Trophoblast cell (in vitro differentiated cells and primary cell): ENCODE measurements at regions not wholly inside any gene's neighbourhood (a gene's known extent, or its start where the extent isn't known, plus 50 kb on each side); places are given as distances from the start of the nearest gene placed in this dataset.

Experiments
- DNase-seq, 2 donors: peaks; one replicate each; pipeline ENCODE4 v3.0.0-alpha.2; 2016
- H2AFZ ChIP-seq: 2 replicates; pipeline ENCODE4 v1.6.1; 2013; ENCODE audit warnings: low read length, moderate library complexity, mild to moderate bottlenecking; ENCODE audit not compliant: insufficient read depth, poor library complexity
- H2AK5ac ChIP-seq: 2 replicates; pipeline ENCODE4 v1.6.1; 2013; ENCODE audit warnings: mild to moderate bottlenecking, low read length
- H2BK120ac ChIP-seq: 2 replicates; pipeline ENCODE4 v1.6.1; 2013; ENCODE audit warnings: low read length, mild to moderate bottlenecking, moderate library complexity; ENCODE audit not compliant: insufficient read depth, poor library complexity
- H2BK12ac ChIP-seq: 2 replicates; pipeline ENCODE4 v1.6.1; 2013; ENCODE audit warnings: mild to moderate bottlenecking, low read length, moderate library complexity
- H2BK5ac ChIP-seq: 2 replicates; pipeline ENCODE4 v1.6.1; 2013; ENCODE audit warnings: low read length, low read depth, moderate library complexity, mild to moderate bottlenecking; ENCODE audit not compliant: poor library complexity
- H3K14ac ChIP-seq: 2 replicates; pipeline ENCODE4 v1.6.1; 2013; ENCODE audit warnings: mild to moderate bottlenecking, low read length
- H3K18ac ChIP-seq: 2 replicates; pipeline ENCODE4 v1.6.1; 2013; ENCODE audit warnings: mild to moderate bottlenecking, low read length
- H3K23ac ChIP-seq: 2 replicates; pipeline ENCODE4 v1.6.1; 2013; ENCODE audit warnings: low read length
- H3K27ac ChIP-seq: 2 replicates; pipeline ENCODE4 v1.5.1; 2013; ENCODE audit warnings: low read depth, mild to moderate bottlenecking, inconsistent platforms, low read length, moderate library complexity
- H3K27me3 ChIP-seq: 2 replicates; pipeline ENCODE4 v1.6.1; 2013; ENCODE audit warnings: inconsistent platforms, mild to moderate bottlenecking, low read length, moderate library complexity; ENCODE audit not compliant: insufficient read depth
- H3K36me3 ChIP-seq, 2 experiments: 1 replicate in 1 of 2; 2 replicates in 1 of 2; pipeline ENCODE4 v1.6.1; 2013; ENCODE audit warnings: low read length in 2 of 2, mild to moderate bottlenecking in 2 of 2, moderate library complexity in 1 of 2; ENCODE audit not compliant: insufficient read depth in 2 of 2, control insufficient read depth in 1 of 2
- H3K4ac ChIP-seq: 2 replicates; pipeline ENCODE4 v1.6.1; 2013; ENCODE audit warnings: low read depth, mild to moderate bottlenecking, low read length, moderate library complexity
- H3K4me1 ChIP-seq, 2 experiments: 1 replicate in 1 of 2; 2 replicates in 1 of 2; pipeline ENCODE4 v1.6.1; 2013; ENCODE audit warnings: low read length in 2 of 2, mild to moderate bottlenecking in 2 of 2, moderate library complexity in 1 of 2; ENCODE audit not compliant: insufficient read depth in 2 of 2, control insufficient read depth in 1 of 2
- H3K4me2 ChIP-seq: 2 replicates; pipeline ENCODE4 v1.6.1; 2013; ENCODE audit warnings: inconsistent platforms, mild to moderate bottlenecking, low read length, moderate library complexity
- H3K4me3 ChIP-seq: 2 replicates; pipeline ENCODE4 v1.5.1; 2013; ENCODE audit warnings: mild to moderate bottlenecking, low read depth, low read length, inconsistent platforms
- H3K79me1 ChIP-seq: one replicate; pipeline ENCODE4 v1.6.1; 2013; ENCODE audit warnings: low read length
- H3K79me2 ChIP-seq: 2 replicates; pipeline ENCODE4 v1.6.1; 2013; ENCODE audit warnings: low read length, mild to moderate bottlenecking; ENCODE audit not compliant: control insufficient read depth, insufficient read depth, poor library complexity
- H3K9ac ChIP-seq: 2 replicates; pipeline ENCODE4 v1.6.1; 2013; ENCODE audit warnings: mild to moderate bottlenecking, low read length
- H3K9me3 ChIP-seq: 2 replicates; pipeline ENCODE4 v1.6.1; 2013; ENCODE audit warnings: low read depth, mild to moderate bottlenecking, control low read depth, inconsistent platforms, low read length; ENCODE audit not compliant: insufficient read depth
- H4K12ac ChIP-seq: 2 replicates; pipeline ENCODE4 v1.6.1; 2013; ENCODE audit warnings: low read depth, mild to moderate bottlenecking, low read length, moderate library complexity
- H4K8ac ChIP-seq: 2 replicates; pipeline ENCODE4 v1.6.1; 2013; ENCODE audit warnings: low read depth, mild to moderate bottlenecking, low read length, moderate library complexity
- H4K91ac ChIP-seq: one replicate; pipeline ENCODE4 v1.6.1; 2013; ENCODE audit warnings: low read depth, mild to moderate bottlenecking, low read length, moderate library complexity
- WGBS: extraction: QIAGEN DNeasy Blood & Tissue Kit; methylation state at CpG from one replicate; pipeline ENCODE4 v1.1.7; 2013; ENCODE audit warnings: missing lambda C conversion rate; ENCODE audit not compliant: insufficient read length, insufficient coverage; ENCODE audit errors: extremely low coverage; 5-methylcytosine and 5-hydroxymethylcytosine counted together

- Histone ChIP-seq H2AK5ac (no peak overlapping the region), H4K91ac (no peak overlapping the region), H3K4me3 (no peak overlapping the region), H3K79me2 (no peaks in the 10 kb centered on the region), H3K36me3 (no peaks in the 10 kb centered on the region), H2AFZ (no peak overlapping the region), H3K27ac (no peak overlapping the region), H3K4ac (no peak overlapping the region), H3K4me1 (no peaks in the 10 kb centered on the region), H3K23ac (no peak overlapping the region), H3K9ac (no peak overlapping the region), H3K27me3 (no peaks in the 10 kb centered on the region), H3K9me3 (no peaks in the 10 kb centered on the region), H3K79me1 (no peaks in the 10 kb centered on the region), H4K8ac (no peak overlapping the region), H2BK5ac (no peak overlapping the region), H2BK12ac (no peak overlapping the region), H2BK120ac (no peak overlapping the region), H4K12ac (no peak overlapping the region), H3K14ac (no peak overlapping the region), H3K18ac (no peak overlapping the region), H3K4me2 (no peak overlapping the region)
- DNase-seq: no peak
- no CpG with 5 or more reads among the region's 3 CpGs for WGBS
These were observed 142.6 kb downstream of the MED10 start for GRCh38 chr5:6235726-6236125.

DNA sequence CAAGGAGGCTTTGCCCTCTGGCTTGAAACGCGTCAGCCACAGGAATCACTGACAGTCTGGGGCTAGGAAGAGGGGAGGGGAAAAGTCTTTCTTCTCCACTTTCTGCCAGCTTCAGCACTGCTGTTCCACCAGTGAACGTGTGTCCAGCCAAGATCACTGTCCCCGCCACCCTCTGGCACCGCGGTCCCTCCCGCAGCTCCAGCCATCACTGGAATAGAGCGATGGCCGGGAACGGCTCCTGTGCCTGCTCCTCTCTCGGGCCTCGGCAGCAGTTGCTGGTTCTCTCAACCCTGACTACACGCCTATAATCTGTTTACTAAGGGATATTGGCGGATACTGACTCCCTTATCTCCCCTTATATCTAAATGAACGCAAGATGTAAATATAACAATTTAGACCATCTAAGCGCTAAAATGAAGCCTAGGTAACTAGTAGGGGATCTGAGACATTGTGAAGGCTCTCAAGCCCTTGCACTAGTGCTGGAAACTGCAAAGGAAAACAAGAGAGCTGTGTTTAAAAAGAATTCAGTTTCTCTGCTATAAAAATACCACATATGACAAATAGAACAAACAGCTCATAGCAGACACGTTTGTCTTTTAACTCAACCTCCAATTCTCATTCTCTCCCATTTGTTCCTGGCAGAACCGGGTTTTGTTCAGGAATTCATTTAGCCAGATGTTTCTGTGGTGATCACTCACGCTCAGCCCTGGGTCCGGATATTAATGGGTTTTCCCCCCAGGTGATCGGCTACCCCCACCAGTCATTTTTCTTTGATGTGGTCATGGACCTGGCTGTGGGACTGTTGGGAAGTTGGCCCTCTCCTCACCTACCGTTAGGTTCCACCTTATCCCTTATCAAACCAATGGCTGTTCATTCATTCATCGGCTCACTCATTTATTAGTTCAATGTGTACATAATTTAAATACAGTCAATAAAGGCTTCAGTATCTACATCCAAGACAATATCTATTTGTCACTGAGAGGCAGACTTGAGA lies 149.8 kb downstream of the MED10 start:
- Histone ChIP-seq H3K4me3 (no peak overlapping the region), H4K8ac (no peak overlapping the region), H3K23ac (no peak overlapping the region), H3K4ac (no peak overlapping the region), H2AK5ac (no peak overlapping the region), H3K4me2 (no peak overlapping the region), H3K27me3 (no peaks in the 10 kb centered on the region), H4K12ac (no peak overlapping the region), H3K79me1 (no peaks in the 10 kb centered on the region), H3K9ac (no peak overlapping the region), H3K36me3 (no peaks in the 10 kb centered on the region), H2BK12ac (no peak overlapping the region), H2BK5ac (no peak overlapping the region), H4K91ac (no peak overlapping the region), H3K27ac (no peak overlapping the region), H3K4me1 (no peaks in the 10 kb centered on the region), H2AFZ (no peak overlapping the region), H2BK120ac (no peak overlapping the region), H3K14ac (no peak overlapping the region), H3K18ac (no peak overlapping the region), H3K9me3 (no peaks in the 10 kb centered on the region), H3K79me2 (no peaks in the 10 kb centered on the region)
- DNase-seq: no peak
- WGBS: no CpG with 5 or more reads among the region's 23 CpGs

GRCh38 chr5:6225121-6225607 lies 153.2 kb downstream of the MED10 start:
- H3K23ac ChIP-seq: no peak overlapping the region
- H3K79me2 ChIP-seq: no peaks in the 10 kb centered on the region
- H3K9ac ChIP-seq: no peak overlapping the region
- no peak overlapping the region for H3K4me2 ChIP-seq
- H2AK5ac ChIP-seq: no peak overlapping the region
- H3K18ac ChIP-seq: no peak overlapping the region
- H4K91ac ChIP-seq: no peak overlapping the region
- no peak overlapping the region for H3K4me3 ChIP-seq
- H4K8ac ChIP-seq: no peak overlapping the region
- H3K14ac ChIP-seq: no peak overlapping the region
- H2BK12ac ChIP-seq: no peak overlapping the region
- H2BK120ac ChIP-seq: no peak overlapping the region
- H4K12ac ChIP-seq: no peak overlapping the region
- H3K36me3 ChIP-seq: no peaks in the 10 kb centered on the region
- no CpG with 5 or more reads among the region's 7 CpGs for WGBS
- DNase-seq: no peak
- H2AFZ ChIP-seq: no peak overlapping the region
- H3K9me3 ChIP-seq: peaks cover 4% of the 10 kb centered on the region
- H3K4me1 ChIP-seq: no peaks in the 10 kb centered on the region
- H3K27ac ChIP-seq: no peak overlapping the region
- H3K27me3 ChIP-seq: no peaks in the 10 kb centered on the region
- no peaks in the 10 kb centered on the region for H3K79me1 ChIP-seq
- H2BK5ac ChIP-seq: no peak overlapping the region
- no peak overlapping the region for H3K4ac ChIP-seq

DNA sequence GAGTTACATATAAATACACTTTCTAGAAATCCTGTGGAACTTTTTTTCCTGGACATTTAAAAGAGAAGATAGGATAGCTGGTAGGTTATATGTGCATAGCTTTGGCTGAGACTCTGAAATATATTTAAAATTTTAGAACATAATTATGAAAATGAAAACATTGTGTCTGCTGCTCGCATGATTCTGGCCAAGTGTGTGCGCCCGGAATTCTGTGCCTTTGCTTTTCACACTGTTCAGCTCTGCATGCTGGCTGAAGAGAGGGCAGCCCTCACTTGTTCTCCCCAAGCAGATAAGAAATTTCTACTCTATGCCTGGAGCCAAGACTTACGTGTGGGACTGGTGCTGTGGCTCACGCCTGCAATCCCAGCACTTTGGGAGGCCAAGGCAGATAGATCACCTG lies 153.9 kb downstream of the MED10 start:
- no peak overlapping the region for H2AK5ac ChIP-seq
- H3K9me3 ChIP-seq: peaks cover 5% of the 10 kb centered on the region
- H3K27ac ChIP-seq: no peak overlapping the region
- no peak overlapping the region for H4K91ac ChIP-seq
- no peak overlapping the region for H4K8ac ChIP-seq
- no peak overlapping the region for H2BK120ac ChIP-seq
- no peaks in the 10 kb centered on the region for H3K36me3 ChIP-seq
- no peak overlapping the region for H3K18ac ChIP-seq
- no peaks in the 10 kb centered on the region for H3K4me1 ChIP-seq
- no peak overlapping the region for H2AFZ ChIP-seq
- H3K4me2 ChIP-seq: no peak overlapping the region
- no peak overlapping the region for H2BK12ac ChIP-seq
- no peak overlapping the region for H3K4me3 ChIP-seq
- no peaks in the 10 kb centered on the region for H3K79me2 ChIP-seq
- H3K23ac ChIP-seq: no peak overlapping the region
- no peak overlapping the region for H2BK5ac ChIP-seq
- no peak overlapping the region for H3K14ac ChIP-seq
- H3K27me3 ChIP-seq: no peaks in the 10 kb centered on the region
- DNase-seq: no peak
- WGBS: no CpG with 5 or more reads among the region's 5 CpGs
- H3K9ac ChIP-seq: no peak overlapping the region
- H3K79me1 ChIP-seq: no peaks in the 10 kb centered on the region
- H4K12ac ChIP-seq: no peak overlapping the region
- H3K4ac ChIP-seq: no peak overlapping the region
